ENCODE measurements at regions not wholly inside any gene's neighbourhood (a gene's known extent, or its start where the extent isn't known, plus 50 kb on each side); places are given as distances from the start of the nearest gene placed in this dataset.

DNA sequence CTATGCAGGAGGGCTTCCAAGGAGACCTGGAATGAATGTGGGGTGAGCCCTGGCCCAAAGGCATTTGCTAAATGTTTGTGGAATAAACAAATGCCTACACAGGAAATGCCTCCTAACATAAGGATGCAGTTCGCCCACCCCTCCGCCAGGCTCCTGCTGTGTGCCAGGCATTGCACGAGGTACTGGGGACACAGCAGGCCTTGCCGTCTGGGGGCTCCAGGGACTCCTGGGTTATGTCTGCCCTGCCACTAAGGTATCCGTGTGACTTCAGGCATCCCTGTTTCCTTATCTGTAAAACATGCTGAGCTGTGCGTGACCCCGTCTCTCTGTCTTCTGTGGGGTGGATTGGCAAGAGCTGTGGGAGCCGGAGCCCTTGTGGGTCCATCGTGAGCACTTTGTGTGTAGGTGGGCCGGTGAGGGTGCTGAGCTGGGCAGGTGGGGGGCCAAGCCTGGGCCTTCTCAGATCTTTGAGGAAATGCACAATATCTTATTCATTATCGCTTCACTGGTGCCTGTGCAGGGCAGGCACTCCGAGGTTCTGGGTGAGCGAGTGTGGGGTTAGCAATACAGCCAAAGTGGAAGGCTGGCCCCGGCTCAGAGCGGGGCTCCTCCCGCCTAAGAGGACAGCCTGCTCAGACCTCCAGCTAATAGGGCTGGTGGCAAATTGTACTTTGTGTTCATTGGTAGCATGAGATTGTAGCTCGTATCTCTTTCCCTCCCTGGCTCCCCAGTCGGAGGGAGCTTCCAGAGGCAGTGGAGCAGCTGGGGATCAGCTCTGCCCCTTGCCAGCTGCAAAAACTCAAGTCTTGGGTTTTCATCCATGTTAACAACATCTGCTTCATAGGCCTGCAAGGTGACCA lies 126.8 kb downstream of the GLI2 start:
- Histone ChIP-seq H3K27me3 (replicated peaks in 1 of 4; ENCODE audit: control extremely low read depth in 1 of 4, control insufficient read depth in 3 of 4, insufficient read depth in 4 of 4, low read length in 3 of 4) (peaks cover 0 to 5% (median 0%) of the 10 kb centered on the region in 4 experiments), H3K79me2 (ENCODE audit: control insufficient read depth, insufficient read depth, low read length) (no peaks in the 10 kb centered on the region), H3K36me3 (replicated peaks in 1 of 2; ENCODE audit: control extremely low read depth in 1 of 2, control insufficient read depth in 1 of 2, extremely low read depth in 1 of 2, insufficient read depth in 2 of 2, low read length in 1 of 2) (no peaks in the 10 kb centered on the region), H3K4me3 (ENCODE audit: control extremely low read depth in 1 of 5, extremely low read depth in 1 of 5, insufficient read depth in 1 of 5, low read depth in 2 of 5, low read length in 4 of 5) (no peak overlapping the region), H3K4me1 (ENCODE audit: control insufficient read depth in 2 of 2, insufficient read depth in 2 of 2, low read length in 2 of 2) (no peaks in the 10 kb centered on the region), H3K9ac (ENCODE audit: low read length) (no peak overlapping the region), H3K9me3 (ENCODE audit: control extremely low read depth in 1 of 3, control insufficient read depth in 2 of 3, insufficient read depth in 1 of 3, low read length in 2 of 3) (peaks cover 0 to 9% (median 0%) of the 10 kb centered on the region in 3 donors), H3K27ac (ENCODE audit: low read length in 2 of 2) (no peak overlapping the region), H2AFZ (ENCODE audit: insufficient read depth, low read depth, low read length, poor library complexity, severe bottlenecking) (no peak overlapping the region), H3K4me2 (replicated peaks; ENCODE audit: low read depth, low read length, poor library complexity, severe bottlenecking) (no peak overlapping the region), H4K20me1 (ENCODE audit: control insufficient read depth, insufficient read depth, low read length, poor library complexity, severe bottlenecking) (no peaks in the 10 kb centered on the region)
- no peaks in the 10 kb centered on the region for H3K4me1 Mint-ChIP-seq
- intact Hi-C loops (cut with micrococcal nuclease) = no loop called here
- 99% methylated on average over 12 of the region's 18 CpGs for WGBS (ENCODE audit: insufficient coverage)
- DNase-seq = no peak
- ChIA-PET POLR2A (no interaction called here), CTCF (no interaction called here)
- TF ChIP-seq EZH2 (IDR thresholded peaks at IDR 0.05; ENCODE audit: borderline replicate concordance, insufficient read depth, low read depth, low read length, poor library complexity, severe bottlenecking) = no peak
- TF ChIP-seq, protein P1, sequence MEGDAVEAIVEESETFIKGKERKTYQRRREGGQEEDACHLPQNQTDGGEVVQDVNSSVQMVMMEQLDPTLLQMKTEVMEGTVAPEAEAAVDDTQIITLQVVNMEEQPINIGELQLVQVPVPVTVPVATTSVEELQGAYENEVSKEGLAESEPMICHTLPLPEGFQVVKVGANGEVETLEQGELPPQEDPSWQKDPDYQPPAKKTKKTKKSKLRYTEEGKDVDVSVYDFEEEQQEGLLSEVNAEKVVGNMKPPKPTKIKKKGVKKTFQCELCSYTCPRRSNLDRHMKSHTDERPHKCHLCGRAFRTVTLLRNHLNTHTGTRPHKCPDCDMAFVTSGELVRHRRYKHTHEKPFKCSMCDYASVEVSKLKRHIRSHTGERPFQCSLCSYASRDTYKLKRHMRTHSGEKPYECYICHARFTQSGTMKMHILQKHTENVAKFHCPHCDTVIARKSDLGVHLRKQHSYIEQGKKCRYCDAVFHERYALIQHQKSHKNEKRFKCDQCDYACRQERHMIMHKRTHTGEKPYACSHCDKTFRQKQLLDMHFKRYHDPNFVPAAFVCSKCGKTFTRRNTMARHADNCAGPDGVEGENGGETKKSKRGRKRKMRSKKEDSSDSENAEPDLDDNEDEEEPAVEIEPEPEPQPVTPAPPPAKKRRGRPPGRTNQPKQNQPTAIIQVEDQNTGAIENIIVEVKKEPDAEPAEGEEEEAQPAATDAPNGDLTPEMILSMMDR (IDR thresholded peaks at IDR 0.05) = no peak
- no peak for ATAC-seq (ENCODE audit: low read depth)
- H3K9me3 Mint-ChIP-seq (ENCODE audit: insufficient read depth) = no peaks in the 10 kb centered on the region
- H3K4me3 Mint-ChIP-seq = no peak overlapping the region
- peaks cover 6% of the 10 kb centered on the region for H3K27me3 Mint-ChIP-seq
- H3K27ac Mint-ChIP-seq = no peak overlapping the region

DNA sequence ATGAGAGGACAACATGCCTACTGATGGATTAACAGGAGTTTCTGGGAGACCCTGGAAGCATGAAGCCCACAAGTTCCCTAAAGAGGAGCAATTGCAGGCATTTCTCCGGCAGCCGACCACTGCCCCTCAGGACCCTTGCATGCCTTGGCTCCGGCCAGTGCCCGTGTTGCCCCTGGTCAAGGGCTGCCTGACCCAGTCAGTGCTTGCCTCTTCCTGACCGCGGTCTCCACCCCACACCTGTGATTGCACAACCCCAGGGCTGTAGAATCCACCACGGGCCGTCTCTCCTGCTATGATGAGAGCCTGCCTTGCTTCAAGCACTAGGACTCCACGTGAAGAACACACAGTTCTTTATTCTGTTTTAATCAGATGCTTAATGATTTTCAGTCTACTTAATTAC lies 127.5 kb downstream of the GLI2 start:
- TF ChIP-seq, protein P1 (IDR thresholded peaks at IDR 0.05) = no peak
- no peak for TF ChIP-seq EZH2 (IDR thresholded peaks at IDR 0.05; ENCODE audit: borderline replicate concordance, insufficient read depth, low read depth, low read length, poor library complexity, severe bottlenecking)
- Mint-ChIP-seq H3K4me3 (no peak overlapping the region), H3K27ac (no peak overlapping the region), H3K4me1 (no peaks in the 10 kb centered on the region), H3K27me3 (peaks cover 9% of the 10 kb centered on the region), H3K9me3 (ENCODE audit: insufficient read depth) (no peaks in the 10 kb centered on the region)
- DNase-seq (no peak), ATAC-seq (ENCODE audit: low read depth) (no peak)
- no peak overlapping the region for H3K4me2 ChIP-seq (replicated peaks; ENCODE audit: low read depth, low read length, poor library complexity, severe bottlenecking)
- no peak overlapping the region for H3K27ac ChIP-seq (ENCODE audit: low read length in 2 of 2)
- H4K20me1 ChIP-seq (ENCODE audit: control insufficient read depth, insufficient read depth, low read length, poor library complexity, severe bottlenecking) = no peaks in the 10 kb centered on the region
- intact Hi-C loops (cut with micrococcal nuclease) = no loop called here
- peaks cover 0 to 11% (median 0%) of the 10 kb centered on the region in 4 experiments for H3K27me3 ChIP-seq (replicated peaks in 1 of 4; ENCODE audit: control extremely low read depth in 1 of 4, control insufficient read depth in 3 of 4, insufficient read depth in 4 of 4, low read length in 3 of 4)
- H3K9me3 ChIP-seq (ENCODE audit: control extremely low read depth in 1 of 3, control insufficient read depth in 2 of 3, insufficient read depth in 1 of 3, low read length in 2 of 3) = peaks cover 0 to 13% (median 0%) of the 10 kb centered on the region in 3 donors
- H3K4me1 ChIP-seq (ENCODE audit: control insufficient read depth in 2 of 2, insufficient read depth in 2 of 2, low read length in 2 of 2) = no peaks in the 10 kb centered on the region
- ChIA-PET CTCF (no interaction called here), POLR2A (no interaction called here)
- 100% methylated on average over 6 of the region's 9 CpGs for WGBS (ENCODE audit: insufficient coverage)
- no peaks in the 10 kb centered on the region for H3K36me3 ChIP-seq (replicated peaks in 1 of 2; ENCODE audit: control extremely low read depth in 1 of 2, control insufficient read depth in 1 of 2, extremely low read depth in 1 of 2, insufficient read depth in 2 of 2, low read length in 1 of 2)
- H3K79me2 ChIP-seq (ENCODE audit: control insufficient read depth, insufficient read depth, low read length) = no peaks in the 10 kb centered on the region
- H3K4me3 ChIP-seq (ENCODE audit: control extremely low read depth in 1 of 5, extremely low read depth in 1 of 5, insufficient read depth in 1 of 5, low read depth in 2 of 5, low read length in 4 of 5) = no peak overlapping the region
- H3K9ac ChIP-seq (ENCODE audit: low read length) = no peak overlapping the region
- no peak overlapping the region for H2AFZ ChIP-seq (ENCODE audit: insufficient read depth, low read depth, low read length, poor library complexity, severe bottlenecking)

Data from B cell (primary cell).